Astrocyte (in vitro differentiated cells and primary cell): ENCODE measurements at regions not wholly inside any gene's neighbourhood (a gene's known extent, or its start where the extent isn't known, plus 50 kb on each side); places are given as distances from the start of the nearest gene placed in this dataset.

Source experiments
- CTCF ChIP-seq: IDR thresholded peaks from 2 replicates; pipeline ENCODE4 v1.5.1; 2011; ENCODE audit warnings: low read depth, mild to moderate bottlenecking, inconsistent platforms, low read length, moderate library complexity; ENCODE audit not compliant: insufficient read depth
- EZH2 ChIP-seq: IDR thresholded peaks from 2 replicates; pipeline ENCODE4 v1.6.1; 2012; ENCODE audit warnings: mild to moderate bottlenecking, low read length, inconsistent platforms; ENCODE audit not compliant: insufficient read depth

DNA sequence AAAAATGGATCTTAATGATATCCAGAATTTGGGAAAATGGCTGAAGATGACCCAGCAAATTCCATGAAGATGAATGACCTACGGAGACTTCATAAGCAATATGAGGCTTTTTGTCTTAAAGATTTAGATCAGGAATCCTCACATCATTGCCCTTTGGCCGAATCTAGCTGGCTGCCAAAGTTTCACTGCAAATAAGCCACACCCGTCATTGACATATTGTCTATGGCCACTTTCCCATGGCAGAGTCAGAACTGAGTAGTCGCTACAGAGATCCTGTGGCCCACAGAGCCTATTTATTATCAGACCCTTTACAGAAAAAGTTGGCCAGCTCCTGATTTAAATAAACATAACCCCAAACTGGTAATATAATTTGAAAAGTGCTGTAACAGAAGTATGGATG lies 307.4 kb upstream of the RARB start:
- TF ChIP-seq CTCF (no peak), EZH2 (no peak)
